HCT116 (cell line): ENCODE measurements at regions not wholly inside any gene's neighbourhood (a gene's known extent, or its start where the extent isn't known, plus 50 kb on each side); places are given as distances from the start of the nearest gene placed in this dataset.

Experiments
- ATAC-seq: fragments of 200-7000 bp; cut with Tn5 transposase; 2 replicates; pipeline ENCODE4 v1.9.1; 2020; ENCODE audit warnings: mild to moderate bottlenecking, moderate library complexity
- BruUV-seq: library from RNA; stranded (reverse); fragments of 400-500 nt; replicated peaks from 2 replicates; lab custom pipeline; 2021; lab: Mats Ljungman, UMichigan
- CTCF ChIA-PET: fragments of 300-600 bp; sonication (Branson Sonifier 250); formaldehyde crosslinking; loops from one replicate; lab custom pipeline; 2021; ENCODE audit warnings: antibody characterized with exemption; lab: Charles Lee
- POLR2A ChIA-PET: fragments of 300-600, 350-600 bp; sonication (Branson Sonifier 250); formaldehyde crosslinking; loops from one replicate; lab custom pipeline; 2021; ENCODE audit warnings: antibody characterized with exemption; lab: Charles Lee
- RAD21 ChIA-PET, 2 experiments: fragments of 300-600 bp; sonication (Branson Sonifier 250); formaldehyde crosslinking; loops; one replicate each; lab custom pipeline; 2023; ENCODE audit warnings: low total read pairs in 2 of 2; ENCODE audit not compliant: uncharacterized antibody in 2 of 2, unreplicated experiment in 2 of 2, low non-redundant PET in 1 of 2; lab: Charles Lee
- DNase-seq: peaks from one replicate; pipeline ENCODE4 v3.0.0-alpha.2; 2010; ENCODE audit warnings: low read depth, low spot score
- H2AFZ ChIP-seq: fragments of 200-600 bp; shearing (Covaris generic), sonication (generic); 2 replicates; pipeline ENCODE4 v1.6.1; 2017; ENCODE audit warnings: low read depth, mixed run types, mixed read lengths, antibody characterized with exemption, low read length; ENCODE audit not compliant: poor library complexity, severe bottlenecking
- H3K27ac ChIP-seq: 2 replicates; pipeline ENCODE4 v1.5.1; 2012; ENCODE audit warnings: low read depth, low read length
- H3K27me3 ChIP-seq: fragments of 200-600 bp; sonication (generic); 2 replicates; pipeline ENCODE4 v1.6.1; 2016; ENCODE audit warnings: mixed run types, low read length, mixed read lengths; ENCODE audit not compliant: insufficient read depth
- H3K36me3 ChIP-seq, 2 experiments: fragments of 200-500 bp in 1 of 2; fragments of 200-600 bp in 1 of 2; sonication (Bioruptor generic) in 1 of 2; sonication (generic) in 1 of 2; 2 replicates each; pipeline versions ENCODE4 v1.5.1 to v1.6.1; 2014 to 2016; ENCODE audit warnings: low read length in 2 of 2, inconsistent platforms in 1 of 2, mixed read lengths in 1 of 2, mixed run types in 1 of 2; ENCODE audit not compliant: insufficient read depth in 2 of 2, control insufficient read depth in 1 of 2
- H3K4me1 ChIP-seq, 2 experiments: fragments of 200-600 bp in 1 of 2; sonication (generic) in 1 of 2; 2 replicates each; pipeline versions ENCODE4 v1.5.1 to v1.6.1; 2012 to 2017; ENCODE audit warnings: low read length in 2 of 2, inconsistent platforms in 1 of 2, mild to moderate bottlenecking in 1 of 2, mixed read lengths in 1 of 2, mixed run types in 1 of 2, moderate library complexity in 1 of 2; ENCODE audit not compliant: insufficient read depth in 2 of 2, control insufficient read depth in 1 of 2
- H3K4me2 ChIP-seq: fragments of 200-600 bp; sonication (generic); 2 replicates; pipeline ENCODE4 v1.6.1; 2017; ENCODE audit warnings: mixed run types, low read length, mixed read lengths
- H3K4me3 ChIP-seq, 2 experiments: fragments of 200-600 bp in 1 of 2; sonication (generic) in 1 of 2; replicated peaks in 1 of 2; 2 replicates each; pipeline ENCODE4 v1.5.1; 2011 to 2016; ENCODE audit warnings: low read length in 2 of 2, control low read depth in 1 of 2, low read depth in 1 of 2, mild to moderate bottlenecking in 1 of 2, mixed read lengths in 1 of 2, mixed run types in 1 of 2
- H3K79me2 ChIP-seq: fragments of 200-600 bp; sonication (generic); 2 replicates; pipeline ENCODE4 v1.6.1; 2017; ENCODE audit warnings: mild to moderate bottlenecking, mixed run types, low read length, moderate library complexity, mixed read lengths; ENCODE audit not compliant: insufficient read depth
- H3K9ac ChIP-seq: fragments of 200-600 bp; sonication (generic); 2 replicates; pipeline ENCODE4 v1.6.1; 2016; ENCODE audit warnings: low read length, mixed read lengths
- H3K9me2 ChIP-seq: fragments of 200-600 bp; sonication (generic), shearing (Covaris generic); 2 replicates; pipeline ENCODE4 v1.6.1; 2017; ENCODE audit warnings: mixed run types, mild to moderate bottlenecking, moderate library complexity; ENCODE audit not compliant: insufficient read depth
- H3K9me3 ChIP-seq, 2 experiments: fragments of 200-500 bp in 1 of 2; fragments of 200-600 bp in 1 of 2; sonication (Bioruptor generic) in 1 of 2; sonication (generic) in 1 of 2; 2 replicates each; pipeline ENCODE4 v1.6.1; 2014 to 2017; ENCODE audit warnings: low read length in 2 of 2, mixed read lengths in 2 of 2, inconsistent platforms in 1 of 2, low read depth in 1 of 2, mild to moderate bottlenecking in 1 of 2, mixed run types in 1 of 2, moderate library complexity in 1 of 2; ENCODE audit not compliant: control insufficient read depth in 1 of 2, insufficient read depth in 1 of 2
- H4K20me1 ChIP-seq: fragments of 200-600 bp; sonication (generic), shearing (Covaris generic); 2 replicates; pipeline ENCODE4 v1.6.1; 2017; ENCODE audit warnings: mixed run types, mild to moderate bottlenecking, moderate library complexity; ENCODE audit not compliant: insufficient read depth
- ATF3 ChIP-seq: IDR thresholded peaks from 2 replicates; pipeline ENCODE4 v1.6.1; 2012
- CEBPB ChIP-seq: IDR thresholded peaks from 2 replicates; pipeline ENCODE4 v1.6.1; 2012; ENCODE audit warnings: low read depth
- SIN3A ChIP-seq: IDR thresholded peaks from 2 replicates; pipeline ENCODE4 v1.6.1; 2012; ENCODE audit warnings: low read depth
- SP1 ChIP-seq: IDR thresholded peaks from 2 replicates; pipeline ENCODE4 v1.6.1; 2012; ENCODE audit warnings: low read depth
- SRF ChIP-seq: IDR thresholded peaks from 2 replicates; pipeline ENCODE4 v1.6.1; 2012; ENCODE audit warnings: low read depth
- intact Hi-C: fragments of 100-400 bp; cut with micrococcal nuclease; formaldehyde crosslinking; loops from 2 replicates; pipeline ENCODE4 v1.10.0; 2022
- TF ChIP-seq, protein P1 (sequence below), 3 experiments: fragments of 200-600 bp in 1 of 3; sonication (generic) in 1 of 3; IDR thresholded peaks in 2 of 3; conservative IDR thresholded peaks in 1 of 3; 2 replicates each; pipeline ENCODE4 v1.5.1; 2012 to 2017; ENCODE audit warnings: low read depth in 2 of 3, low read length in 2 of 3, antibody characterized with exemption in 1 of 3, borderline replicate concordance in 1 of 3, control low read depth in 1 of 3, mild to moderate bottlenecking in 1 of 3, mixed read lengths in 1 of 3, mixed run types in 1 of 3, moderate library complexity in 1 of 3; ENCODE audit not compliant: insufficient read depth in 1 of 3

DNA sequence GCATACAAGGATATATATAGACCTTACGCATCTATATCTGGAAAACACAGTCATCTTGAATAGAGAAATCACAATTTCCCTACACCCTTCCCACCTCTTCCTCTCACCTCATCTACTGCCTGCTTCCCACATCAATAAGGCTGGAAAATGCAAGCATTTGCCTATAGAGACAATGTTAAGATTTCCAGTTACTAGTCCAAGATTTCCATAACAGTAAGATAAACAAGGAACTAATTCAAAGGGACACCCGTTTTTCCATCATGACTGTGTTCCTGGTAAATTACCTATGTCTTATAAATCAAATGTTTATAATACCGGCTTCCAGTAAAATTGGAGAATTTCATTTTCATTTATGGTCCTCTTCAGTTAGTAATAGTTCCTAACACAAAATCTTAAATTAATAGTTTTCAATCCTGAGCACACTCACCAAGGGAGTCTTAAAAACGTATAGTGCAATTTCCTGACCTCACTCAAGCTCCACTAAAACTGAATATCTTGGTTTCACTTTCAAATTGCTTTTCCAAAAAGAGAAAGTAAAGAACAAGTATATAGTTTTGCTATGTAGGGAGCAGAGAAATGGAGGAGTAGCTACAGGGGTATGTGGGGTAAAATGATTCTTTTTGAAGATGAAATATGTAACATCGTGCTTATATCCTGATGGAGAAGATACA lies 398.7 kb downstream of the PLPP3 start (continued):
- TF ChIP-seq, protein P1, sequence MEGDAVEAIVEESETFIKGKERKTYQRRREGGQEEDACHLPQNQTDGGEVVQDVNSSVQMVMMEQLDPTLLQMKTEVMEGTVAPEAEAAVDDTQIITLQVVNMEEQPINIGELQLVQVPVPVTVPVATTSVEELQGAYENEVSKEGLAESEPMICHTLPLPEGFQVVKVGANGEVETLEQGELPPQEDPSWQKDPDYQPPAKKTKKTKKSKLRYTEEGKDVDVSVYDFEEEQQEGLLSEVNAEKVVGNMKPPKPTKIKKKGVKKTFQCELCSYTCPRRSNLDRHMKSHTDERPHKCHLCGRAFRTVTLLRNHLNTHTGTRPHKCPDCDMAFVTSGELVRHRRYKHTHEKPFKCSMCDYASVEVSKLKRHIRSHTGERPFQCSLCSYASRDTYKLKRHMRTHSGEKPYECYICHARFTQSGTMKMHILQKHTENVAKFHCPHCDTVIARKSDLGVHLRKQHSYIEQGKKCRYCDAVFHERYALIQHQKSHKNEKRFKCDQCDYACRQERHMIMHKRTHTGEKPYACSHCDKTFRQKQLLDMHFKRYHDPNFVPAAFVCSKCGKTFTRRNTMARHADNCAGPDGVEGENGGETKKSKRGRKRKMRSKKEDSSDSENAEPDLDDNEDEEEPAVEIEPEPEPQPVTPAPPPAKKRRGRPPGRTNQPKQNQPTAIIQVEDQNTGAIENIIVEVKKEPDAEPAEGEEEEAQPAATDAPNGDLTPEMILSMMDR (IDR thresholded peaks at IDR 0.05 in 2 of 3, conservative IDR thresholded peaks at IDR 0.05 in 1 of 3; ENCODE audit: borderline replicate concordance in 1 of 3, insufficient read depth in 1 of 3, low read depth in 2 of 3, low read length in 2 of 3): no peak
- no peak for TF ChIP-seq ATF3
- TF ChIP-seq CEBPB: no peak
- no peak for TF ChIP-seq SP1
- no peak for TF ChIP-seq SIN3A

DNA sequence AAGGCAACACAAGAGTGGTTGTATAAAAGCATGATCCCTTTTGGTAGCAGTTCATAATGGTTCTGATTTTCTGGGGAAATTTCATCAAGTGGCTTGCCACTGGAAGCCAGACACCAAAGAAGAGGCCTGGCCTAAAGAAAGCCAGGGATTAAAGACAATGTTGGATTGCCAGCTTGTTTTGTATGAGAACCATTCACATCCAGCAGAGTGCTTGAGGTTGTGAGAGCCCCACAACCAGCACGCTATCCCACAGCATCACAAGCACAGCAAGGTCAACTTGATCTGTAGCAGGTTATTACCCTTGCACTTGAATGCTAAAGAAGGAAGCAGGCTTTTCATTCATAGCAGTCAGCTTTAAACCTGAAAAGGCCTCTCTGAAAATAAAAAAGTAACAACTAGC lies 399.8 kb downstream of the PLPP3 start:
- RAD21 ChIA-PET: no interaction called here
- POLR2A ChIA-PET: no interaction called here
- H3K79me2 ChIP-seq: no peaks in the 10 kb centered on the region
- BruUV-seq: no TSS peak
- H3K9me3 ChIP-seq: no peaks in the 10 kb centered on the region
- intact Hi-C loops: no loop called here
- DNase-seq: no peak
- H4K20me1 ChIP-seq: no peaks in the 10 kb centered on the region
- TF ChIP-seq SRF: no peak
- TF ChIP-seq SP1: no peak
- no peak for TF ChIP-seq SIN3A
- no peaks in the 10 kb centered on the region for H3K4me1 ChIP-seq
- no peak overlapping the region for H3K4me3 ChIP-seq
- no peak for ATAC-seq
- CTCF ChIA-PET: interaction anchor here (1.1 kb wide), 1 partner anchor 9 kb away, joined by 5 read pairs; no protein-coding TSS in a partner anchor
- H3K4me2 ChIP-seq: no peak overlapping the region
- no peaks in the 10 kb centered on the region for H3K36me3 ChIP-seq
- H2AFZ ChIP-seq: no peak overlapping the region
- no peaks in the 10 kb centered on the region for H3K27me3 ChIP-seq
- no peaks in the 10 kb centered on the region for H3K9me2 ChIP-seq
- H3K9ac ChIP-seq: no peak overlapping the region
- H3K27ac ChIP-seq: no peak overlapping the region
